ENCODE measurements at regions not wholly inside any gene's neighbourhood (a gene's known extent, or its start where the extent isn't known, plus 50 kb on each side); places are given as distances from the start of the nearest gene placed in this dataset.
"Not testable (repeated sequence)": the region's sequence is repeated elsewhere in the genome, so short reads cannot be mapped to it uniquely, and the experiment has no call there.

GRCh38 chr10:64182671-64183070, 661.5 kb downstream of the REEP3 start:
- H3K36me3 ChIP-seq = no peaks in the 10 kb centered on the region
- H3K4me1 ChIP-seq = no peaks in the 10 kb centered on the region
- DNase-seq (ENCODE audit: low spot score) = no peak
- no peaks in the 10 kb centered on the region for H3K27me3 ChIP-seq
- H3K4me3 ChIP-seq = no peak overlapping the region
- no peak for TF ChIP-seq CTCF (IDR thresholded peaks at IDR 0.05)
- no peak overlapping the region for H3K27ac ChIP-seq
- no peaks in the 10 kb centered on the region for H3K9me3 ChIP-seq

GRCh38 chr10:64191286-64191685, 670.1 kb downstream of the REEP3 start:
- Histone ChIP-seq H3K9me3 (no peaks in the 10 kb centered on the region), H3K4me3 (no peak overlapping the region), H3K4me1 (no peaks in the 10 kb centered on the region), H3K27me3 (no peaks in the 10 kb centered on the region), H3K27ac (no peak overlapping the region), H3K36me3 (no peaks in the 10 kb centered on the region)
- no peak for DNase-seq (ENCODE audit: low spot score)
- TF ChIP-seq CTCF (IDR thresholded peaks at IDR 0.05) = no peak

GRCh38 chr10:64196638-64197315, 675.6 kb downstream of the REEP3 start:
- DNase-seq (ENCODE audit: low spot score) = no peak
- no peaks in the 10 kb centered on the region for H3K4me1 ChIP-seq
- H3K27ac ChIP-seq = no peak overlapping the region
- H3K36me3 ChIP-seq = no peaks in the 10 kb centered on the region
- TF ChIP-seq CTCF (IDR thresholded peaks at IDR 0.05) = no peak
- H3K27me3 ChIP-seq = no peaks in the 10 kb centered on the region
- no peak overlapping the region for H3K4me3 ChIP-seq
- no peaks in the 10 kb centered on the region for H3K9me3 ChIP-seq

DNA sequence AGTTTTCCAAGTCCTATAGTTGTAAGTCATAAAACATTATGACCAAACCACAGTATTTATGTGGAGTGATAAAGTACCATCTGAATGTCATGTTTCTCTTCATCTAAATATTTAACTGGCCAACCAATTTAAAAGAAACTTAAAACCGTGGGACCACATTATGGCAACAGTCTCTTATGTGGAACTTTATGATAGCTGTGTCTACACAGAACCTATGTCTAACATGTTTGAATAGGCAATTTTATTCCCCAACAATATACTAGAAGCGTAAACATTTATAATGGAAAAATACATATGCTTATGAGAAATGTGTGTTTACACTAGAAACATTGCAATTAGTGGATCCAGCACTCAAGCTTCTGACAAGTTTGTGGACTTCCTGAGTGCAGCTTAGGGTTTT, 680.7 kb downstream of the REEP3 start:
- no peaks in the 10 kb centered on the region for H3K4me1 ChIP-seq
- no peaks in the 10 kb centered on the region for H3K9me3 ChIP-seq
- DNase-seq (ENCODE audit: low spot score) = no peak
- no peak overlapping the region for H3K27ac ChIP-seq
- no peak for TF ChIP-seq CTCF (IDR thresholded peaks at IDR 0.05)
- no peaks in the 10 kb centered on the region for H3K27me3 ChIP-seq
- no peaks in the 10 kb centered on the region for H3K36me3 ChIP-seq
- H3K4me3 ChIP-seq = no peak overlapping the region

GRCh38 chr10:64204504-64204903, 683.3 kb downstream of the REEP3 start:
- H3K27me3 ChIP-seq; H3K36me3 ChIP-seq; DNase-seq (ENCODE audit: low spot score); H3K9me3 ChIP-seq; H3K4me3 ChIP-seq; H3K27ac ChIP-seq; H3K4me1 ChIP-seq: not testable (repeated sequence)

GRCh38 chr10:64206409-64206808, 685.2 kb downstream of the REEP3 start:
- Histone ChIP-seq H3K36me3 (no peaks in the 10 kb centered on the region), H3K4me1 (no peaks in the 10 kb centered on the region), H3K27ac (peak overlapping the region in 1 of 2 donors; percentile 2), H3K9me3 (peaks cover 0 to 7% of the 10 kb centered on the region in 2 donors), H3K27me3 (no peaks in the 10 kb centered on the region), H3K4me3 (no peak overlapping the region)
- DNase-seq (ENCODE audit: low spot score) = no peak
- TF ChIP-seq CTCF (IDR thresholded peaks at IDR 0.05) = no peak
